ENCODE measurements at regions not wholly inside any gene's neighbourhood (a gene's known extent, or its start where the extent isn't known, plus 50 kb on each side); places are given as distances from the start of the nearest gene placed in this dataset.

DNA sequence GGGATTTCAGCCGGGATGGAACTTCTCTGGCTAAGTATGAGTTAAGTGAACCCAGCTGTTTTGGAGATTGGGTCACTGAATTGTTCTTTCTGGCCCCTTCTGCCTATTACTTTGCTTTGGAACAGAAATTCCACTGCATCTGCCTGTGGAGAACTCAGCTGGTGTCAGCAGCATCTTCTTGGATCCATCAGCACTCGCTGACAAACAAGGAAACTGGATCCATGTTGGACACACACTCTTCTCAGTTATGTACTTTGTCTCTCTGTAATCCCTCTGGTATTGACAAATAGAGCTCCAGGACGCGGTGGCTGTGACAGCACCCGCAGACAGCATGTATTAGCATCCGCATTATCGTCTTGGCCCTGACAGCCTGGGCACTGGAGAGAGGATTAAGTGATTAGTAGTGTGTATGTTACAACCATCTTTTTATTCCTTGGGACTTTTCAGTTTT is 73.0 kb upstream of the BMPER start:
- TF ChIP-seq, protein P1, sequence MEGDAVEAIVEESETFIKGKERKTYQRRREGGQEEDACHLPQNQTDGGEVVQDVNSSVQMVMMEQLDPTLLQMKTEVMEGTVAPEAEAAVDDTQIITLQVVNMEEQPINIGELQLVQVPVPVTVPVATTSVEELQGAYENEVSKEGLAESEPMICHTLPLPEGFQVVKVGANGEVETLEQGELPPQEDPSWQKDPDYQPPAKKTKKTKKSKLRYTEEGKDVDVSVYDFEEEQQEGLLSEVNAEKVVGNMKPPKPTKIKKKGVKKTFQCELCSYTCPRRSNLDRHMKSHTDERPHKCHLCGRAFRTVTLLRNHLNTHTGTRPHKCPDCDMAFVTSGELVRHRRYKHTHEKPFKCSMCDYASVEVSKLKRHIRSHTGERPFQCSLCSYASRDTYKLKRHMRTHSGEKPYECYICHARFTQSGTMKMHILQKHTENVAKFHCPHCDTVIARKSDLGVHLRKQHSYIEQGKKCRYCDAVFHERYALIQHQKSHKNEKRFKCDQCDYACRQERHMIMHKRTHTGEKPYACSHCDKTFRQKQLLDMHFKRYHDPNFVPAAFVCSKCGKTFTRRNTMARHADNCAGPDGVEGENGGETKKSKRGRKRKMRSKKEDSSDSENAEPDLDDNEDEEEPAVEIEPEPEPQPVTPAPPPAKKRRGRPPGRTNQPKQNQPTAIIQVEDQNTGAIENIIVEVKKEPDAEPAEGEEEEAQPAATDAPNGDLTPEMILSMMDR (IDR thresholded peaks at IDR 0.05; ENCODE audit: low read depth, low read length, missing control alignments) = no peak
- no peak for DNase-seq (ENCODE audit: low read depth)
- H3K4me3 ChIP-seq (ENCODE audit: low read depth, low read length) = no peak overlapping the region

DNA sequence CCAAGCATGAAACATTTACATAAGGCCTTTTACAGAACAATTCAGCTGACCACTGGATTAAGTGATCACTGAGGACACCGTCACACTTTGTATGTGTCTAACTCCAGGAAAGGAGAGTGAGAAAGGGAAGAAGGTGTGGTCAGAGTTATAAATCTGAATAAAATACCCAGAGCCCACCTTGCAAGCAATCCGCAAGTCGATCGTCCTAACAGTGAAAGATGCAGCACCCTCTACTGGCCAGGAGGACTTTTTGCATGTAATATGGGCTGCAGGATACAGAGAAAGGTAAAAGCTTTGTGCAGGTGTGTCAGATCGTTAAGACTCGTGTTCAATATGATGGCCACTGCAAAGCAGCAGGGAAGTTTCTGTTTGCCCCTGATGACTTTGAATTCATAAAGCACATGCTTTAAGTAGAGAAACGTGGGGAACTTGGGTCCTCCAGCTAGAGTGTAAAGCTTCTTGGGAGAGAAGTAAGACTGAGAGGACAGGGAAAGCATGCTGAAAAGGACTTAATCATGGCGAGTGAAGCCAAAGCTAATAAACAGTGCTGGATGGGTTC is 68.5 kb upstream of the BMPER start:
- no peak overlapping the region for H3K4me3 ChIP-seq (ENCODE audit: low read depth, low read length)
- TF ChIP-seq, protein P1 (IDR thresholded peaks at IDR 0.05; ENCODE audit: low read depth, low read length, missing control alignments) = peak; percentile 33
- DNase-seq (ENCODE audit: low read depth) = no peak

DNA sequence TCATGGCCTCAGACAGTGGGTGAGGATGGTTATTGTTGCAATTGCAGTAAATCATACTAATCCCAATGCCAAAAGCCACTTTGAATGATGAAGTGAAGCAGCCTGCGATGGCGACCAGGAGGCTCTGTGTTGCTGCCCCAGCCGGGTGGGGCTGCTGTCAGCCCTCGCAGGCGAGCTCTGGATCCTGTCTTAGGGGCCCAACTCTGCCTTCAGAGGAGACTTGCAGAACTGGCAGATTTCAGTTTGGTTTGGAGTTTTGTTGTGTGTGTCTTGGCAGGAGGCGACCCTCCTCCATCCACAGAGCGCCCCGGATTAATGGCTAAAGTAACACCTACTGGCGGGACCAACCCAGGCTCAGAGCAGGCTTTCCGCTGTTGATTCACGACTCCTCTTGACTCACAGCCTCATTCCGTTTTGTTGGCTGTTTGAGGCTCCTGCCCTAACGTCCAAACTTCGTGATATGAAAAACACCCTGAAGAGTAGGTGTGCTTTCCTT is 67.9 kb upstream of the BMPER start:
- no peak overlapping the region for H3K4me3 ChIP-seq (ENCODE audit: low read depth, low read length)
- TF ChIP-seq, protein P1 (IDR thresholded peaks at IDR 0.05; ENCODE audit: low read depth, low read length, missing control alignments) = no peak
- no peak for DNase-seq (ENCODE audit: low read depth)

DNA sequence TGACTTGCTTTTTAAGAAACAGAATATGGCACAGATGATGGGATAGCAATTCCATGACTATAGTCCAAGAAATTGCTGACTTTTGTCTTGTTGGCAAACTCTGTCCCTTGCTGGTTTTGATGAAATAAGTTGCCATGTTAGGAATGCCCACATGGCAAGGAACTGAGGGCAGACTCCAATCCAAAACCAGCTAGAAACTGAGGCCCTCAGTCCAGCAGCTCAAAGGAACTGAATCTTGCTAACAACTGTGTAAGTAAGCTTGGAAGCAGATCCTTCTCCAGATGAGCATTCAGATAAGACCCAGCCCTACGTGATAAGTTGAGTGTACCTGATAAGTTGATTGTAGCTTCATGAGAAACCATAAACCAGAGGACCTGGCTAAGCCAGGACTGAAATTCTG is 64.3 kb upstream of the BMPER start:
- no peak for DNase-seq (ENCODE audit: low read depth)
- no peak overlapping the region for H3K4me3 ChIP-seq (ENCODE audit: low read depth, low read length)
- TF ChIP-seq, protein P1 (IDR thresholded peaks at IDR 0.05; ENCODE audit: low read depth, low read length, missing control alignments) = no peak

DNA sequence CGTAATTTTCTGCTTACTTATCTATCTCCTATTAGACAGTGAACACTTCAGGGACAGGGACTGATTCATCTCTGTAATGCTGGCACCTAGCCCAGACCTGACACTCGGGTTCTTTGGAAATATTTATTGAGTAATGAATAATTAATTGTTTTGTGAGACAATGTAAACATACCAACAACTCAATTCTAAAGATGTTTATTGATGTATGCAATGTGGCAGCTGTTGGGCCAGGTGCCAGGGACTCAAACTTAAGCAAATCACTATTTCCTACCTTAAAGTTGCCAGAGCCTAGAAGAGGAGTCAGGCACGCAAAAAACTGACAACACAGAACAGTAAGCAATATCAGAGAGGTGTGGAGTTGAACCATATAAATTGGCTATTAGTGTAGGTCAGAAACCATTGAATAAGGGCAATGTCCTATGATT is 63.6 kb upstream of the BMPER start:
- TF ChIP-seq, protein P1 (IDR thresholded peaks at IDR 0.05; ENCODE audit: low read depth, low read length, missing control alignments) = no peak
- no peak for DNase-seq (ENCODE audit: low read depth)
- no peak overlapping the region for H3K4me3 ChIP-seq (ENCODE audit: low read depth, low read length)

DNA sequence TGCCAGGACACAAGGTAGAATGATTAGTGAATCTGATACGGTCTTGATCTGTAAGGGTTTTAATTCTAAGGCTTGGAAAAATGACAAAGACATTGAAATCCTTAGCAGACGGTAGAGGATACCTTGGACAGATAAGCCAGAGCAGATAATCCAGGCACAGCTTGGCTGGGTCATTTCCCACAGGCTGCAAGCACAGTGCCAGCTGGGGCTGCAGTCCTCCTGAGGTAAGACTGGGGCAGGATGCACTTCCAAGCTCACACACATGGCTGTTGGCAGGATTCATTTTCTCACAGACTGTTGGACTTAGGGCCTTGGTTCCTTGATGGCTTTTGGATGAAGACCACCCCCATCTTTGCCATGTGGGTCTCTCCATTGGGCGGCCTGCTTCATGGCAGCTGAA is 63.2 kb upstream of the BMPER start:
- no peak overlapping the region for H3K4me3 ChIP-seq (ENCODE audit: low read depth, low read length)
- TF ChIP-seq, protein P1 (IDR thresholded peaks at IDR 0.05; ENCODE audit: low read depth, low read length, missing control alignments) = no peak
- no peak for DNase-seq (ENCODE audit: low read depth)

DNA sequence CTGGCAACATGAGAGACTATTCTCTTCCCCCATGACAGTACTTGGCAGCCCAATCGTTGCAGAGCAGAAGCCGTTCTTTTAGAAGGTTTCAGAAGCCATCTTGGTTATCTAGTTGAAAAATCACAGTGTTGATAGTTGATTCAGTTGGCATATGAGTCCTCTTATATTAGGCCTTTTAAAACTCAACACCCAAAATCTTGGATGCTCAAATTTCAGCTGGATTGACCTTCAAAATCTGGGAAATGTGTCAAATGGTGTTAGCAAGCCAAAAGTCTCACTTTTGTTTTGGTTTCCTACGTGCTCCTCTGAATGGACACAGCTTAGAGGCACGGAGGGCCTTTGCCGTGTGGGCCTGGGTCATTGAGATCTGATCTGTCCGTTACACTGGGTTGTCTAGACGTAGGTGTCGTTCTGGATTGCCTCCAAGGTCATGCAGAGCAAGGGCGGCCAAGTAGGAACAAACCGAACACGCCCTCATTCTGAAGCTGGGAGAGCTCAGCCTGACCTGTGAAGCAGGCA is 59.3 kb upstream of the BMPER start:
- no peak overlapping the region for H3K4me3 ChIP-seq (ENCODE audit: low read depth, low read length)
- TF ChIP-seq, protein P1 (IDR thresholded peaks at IDR 0.05; ENCODE audit: low read depth, low read length, missing control alignments) = no peak
- DNase-seq (ENCODE audit: low read depth) = no peak

Measured in GM12864 (cell line).